Right renal pelvis (tissue), 4 donors: ENCODE measurements at regions not wholly inside any gene's neighbourhood (a gene's known extent, or its start where the extent isn't known, plus 50 kb on each side); places are given as distances from the start of the nearest gene placed in this dataset.

Source experiments
- DNase-seq, 4 donors: peaks; one replicate each; pipeline ENCODE4 v3.0.0-alpha.2; 2013; ENCODE audit warnings: low read depth in 4 of 4, low spot score in 3 of 4, missing footprints in 1 of 4

DNA sequence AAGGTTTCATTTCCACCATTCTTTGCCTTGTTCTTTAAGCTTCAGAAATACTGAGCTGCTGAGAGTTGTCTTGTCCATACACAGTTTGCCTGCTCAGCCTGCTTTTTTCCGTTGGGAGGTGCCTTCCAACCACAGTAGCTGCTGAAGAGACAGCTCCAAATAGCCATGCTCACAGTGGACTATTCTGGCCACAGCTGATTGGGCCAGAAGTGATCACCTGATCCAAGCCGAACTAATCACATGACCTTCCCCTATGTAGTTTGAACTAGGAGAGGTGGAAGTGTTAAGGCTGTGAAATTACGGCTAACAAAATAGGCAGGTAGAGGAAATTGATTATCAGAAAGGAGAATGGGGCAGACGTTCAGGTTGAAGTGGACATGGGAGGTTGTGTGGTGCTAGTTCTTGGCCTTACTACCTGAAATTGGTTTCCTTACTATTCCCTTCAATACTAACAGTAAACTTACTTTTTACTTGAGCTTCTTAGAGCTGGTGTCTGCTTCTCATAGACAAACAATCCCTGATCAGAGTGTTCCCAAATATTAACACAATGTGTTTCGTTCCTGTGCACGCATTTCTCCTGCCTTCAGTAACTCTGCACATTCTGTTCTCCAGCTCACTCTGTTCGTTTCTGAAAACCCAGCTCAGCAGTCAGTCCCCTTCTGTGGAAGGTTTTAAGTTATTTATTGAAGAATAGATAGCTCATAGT is 136.1 kb downstream of the RWDD3 start:
- no peak for DNase-seq

DNA sequence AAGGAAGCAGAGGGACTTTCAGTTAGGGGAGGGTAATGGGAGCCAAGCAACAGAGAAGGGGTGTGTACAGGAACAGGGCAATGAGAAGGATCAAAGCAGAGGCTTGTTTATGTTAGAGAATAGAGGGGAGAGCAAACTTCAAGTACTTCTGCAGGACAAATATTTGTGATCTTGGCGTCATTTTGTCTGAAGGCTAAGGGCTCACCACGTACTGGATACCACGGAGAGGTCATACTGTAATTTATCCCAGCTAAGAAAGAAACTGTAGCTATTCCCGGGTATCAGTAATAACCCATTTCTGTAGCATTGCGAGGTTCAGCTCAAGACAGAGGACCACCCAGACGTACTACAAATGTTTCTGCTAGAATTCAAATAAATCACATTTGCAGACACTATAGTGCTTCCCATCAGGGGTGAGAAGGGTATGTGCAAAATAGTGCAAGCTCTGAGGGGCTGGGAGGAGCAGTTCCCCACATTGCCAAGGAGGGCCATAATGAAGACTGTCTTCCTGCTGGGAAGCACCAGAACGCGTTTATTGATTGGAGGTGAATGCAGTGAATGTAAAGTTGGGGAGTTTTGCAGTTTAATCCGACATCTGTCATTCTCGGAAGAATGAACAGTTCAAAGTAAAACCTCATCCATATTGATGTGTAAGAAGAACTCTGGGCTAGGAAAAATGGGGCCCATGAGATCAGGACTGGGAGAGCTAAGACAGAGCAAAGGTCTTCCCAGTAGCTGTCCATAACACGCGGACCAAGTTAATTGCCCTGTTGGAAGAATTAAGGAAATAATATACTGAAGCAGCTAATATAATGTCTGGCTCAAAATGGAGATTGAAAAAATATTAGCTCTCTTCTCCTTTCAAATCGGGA is 136.9 kb downstream of the RWDD3 start:
- peak in 1 of 4 donors; percentile 6 for DNase-seq

DNA sequence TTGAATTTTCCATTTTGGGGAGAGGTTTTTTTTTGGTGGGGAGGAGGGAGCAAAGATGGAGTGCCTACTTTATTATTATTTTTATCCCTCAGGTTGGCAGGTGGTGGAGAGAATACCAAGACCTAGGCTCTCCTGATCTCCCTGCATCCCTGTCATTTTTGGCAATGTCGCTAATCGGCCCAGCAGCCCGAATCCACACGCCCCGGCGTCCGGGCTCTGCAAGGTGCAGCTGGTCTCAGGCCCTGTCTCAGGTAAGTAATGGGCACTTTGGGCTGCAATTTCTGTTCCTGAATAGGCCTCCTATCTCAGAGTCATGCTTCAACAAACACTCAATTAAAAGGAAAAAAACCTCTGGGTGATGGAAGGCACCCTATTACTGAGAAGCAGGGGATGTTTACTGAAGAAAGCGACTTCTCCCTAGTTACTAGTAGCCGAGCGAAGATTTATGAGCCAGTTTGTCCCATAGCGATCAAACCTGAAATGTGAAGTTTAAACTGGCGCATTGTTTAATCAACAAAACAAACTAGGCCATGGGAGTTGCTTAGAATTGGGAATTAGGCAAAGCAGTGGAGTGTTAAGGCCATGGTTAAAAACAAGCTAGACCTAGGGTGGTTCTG is 137.8 kb downstream of the RWDD3 start:
- peak in 1 of 4 donors; percentile 6 for DNase-seq

DNA sequence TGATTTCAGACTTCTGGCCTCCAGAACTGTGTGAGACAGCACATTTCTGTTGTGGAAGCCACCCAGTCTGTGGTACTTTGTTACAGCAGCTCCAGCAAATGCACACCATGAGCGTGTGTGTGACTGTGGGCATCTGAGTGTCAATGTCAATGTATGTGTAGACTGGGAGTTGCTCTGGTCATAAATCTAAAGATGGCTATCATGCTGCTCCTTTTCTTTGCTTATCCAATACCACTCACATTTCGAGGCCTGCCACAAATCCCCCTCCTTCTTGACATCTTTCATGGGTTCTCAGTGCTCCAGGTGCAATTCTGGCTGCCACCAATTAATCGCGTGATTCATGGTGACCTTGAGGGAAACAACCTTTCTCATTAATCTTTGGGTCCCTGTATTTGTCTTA is 141.2 kb downstream of the RWDD3 start:
- DNase-seq: no peak

DNA sequence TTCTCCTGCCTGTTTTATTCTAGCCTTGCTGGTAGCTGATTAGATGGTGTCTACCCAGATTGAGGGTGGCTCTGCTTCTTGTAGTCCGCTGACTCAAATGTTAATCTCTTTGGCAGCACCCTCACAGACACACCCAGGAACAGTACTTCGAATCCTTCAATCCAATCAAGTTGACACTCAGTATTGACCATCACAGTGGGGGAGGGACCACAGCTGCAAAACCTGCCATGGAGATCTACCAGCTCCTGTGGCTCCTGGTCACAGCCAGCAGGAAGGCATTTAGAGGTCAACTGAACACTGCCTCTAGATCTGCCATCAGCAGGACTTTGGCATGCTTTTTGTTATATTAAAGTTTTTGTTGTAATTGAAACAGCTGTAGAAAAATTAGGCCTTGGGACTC is 146.9 kb downstream of the RWDD3 start:
- no peak for DNase-seq

DNA sequence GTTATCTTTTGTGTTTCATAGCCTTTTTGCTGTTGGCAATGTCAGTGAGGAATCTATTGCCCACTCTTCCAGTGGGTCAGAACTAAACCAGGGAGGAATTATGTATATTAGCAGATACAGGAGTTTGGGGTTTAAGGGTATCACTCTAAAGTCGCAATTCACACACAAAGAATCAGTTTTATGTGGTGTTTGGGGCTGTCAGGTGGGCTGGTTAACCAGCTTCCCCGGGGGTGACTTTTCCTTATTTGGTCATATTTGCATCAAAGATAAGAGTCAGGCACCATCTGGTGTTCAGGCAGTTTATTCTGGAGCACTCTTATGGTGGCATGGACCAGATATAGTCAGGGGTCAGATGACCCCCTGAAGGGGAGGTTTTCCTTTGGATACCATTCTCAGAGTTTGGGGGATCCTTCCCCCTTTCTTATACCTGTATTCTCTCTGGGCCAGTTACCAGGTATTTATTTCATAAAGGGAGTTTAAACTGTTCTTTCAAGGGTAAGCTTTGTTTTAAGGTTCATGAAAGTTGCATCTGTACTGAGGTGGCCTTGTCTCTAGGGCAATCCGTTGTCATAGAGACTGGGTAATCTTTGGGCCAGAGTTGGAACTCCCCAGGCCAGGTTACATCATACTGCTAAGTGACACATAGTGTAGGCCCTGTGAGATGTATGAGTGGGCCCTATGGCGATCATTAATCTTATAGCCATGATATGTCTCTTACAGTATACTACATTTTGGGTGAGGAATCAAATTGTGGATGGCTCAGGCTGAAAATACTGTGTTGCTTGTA is 148.2 kb downstream of the RWDD3 start:
- no peak for DNase-seq

DNA sequence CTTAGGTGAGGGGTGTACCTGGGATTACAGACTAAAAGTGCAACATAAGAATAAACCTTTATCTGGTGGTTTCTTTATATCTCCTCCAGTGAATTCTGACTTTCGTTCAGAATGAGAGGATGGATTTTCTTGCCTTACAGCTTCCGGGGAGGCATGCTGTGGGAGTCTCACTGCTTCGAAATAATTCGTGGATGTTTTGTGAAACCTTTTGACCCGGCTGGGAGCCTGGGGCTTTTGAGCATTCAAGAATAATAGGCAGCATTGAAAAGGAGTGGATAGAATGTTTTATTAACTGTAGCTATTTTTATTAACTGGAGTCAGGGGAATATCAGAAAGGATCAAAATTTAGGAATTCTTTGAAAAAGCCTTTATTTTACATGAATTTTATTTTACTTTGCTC is 149.1 kb downstream of the RWDD3 start:
- DNase-seq: no peak

DNA sequence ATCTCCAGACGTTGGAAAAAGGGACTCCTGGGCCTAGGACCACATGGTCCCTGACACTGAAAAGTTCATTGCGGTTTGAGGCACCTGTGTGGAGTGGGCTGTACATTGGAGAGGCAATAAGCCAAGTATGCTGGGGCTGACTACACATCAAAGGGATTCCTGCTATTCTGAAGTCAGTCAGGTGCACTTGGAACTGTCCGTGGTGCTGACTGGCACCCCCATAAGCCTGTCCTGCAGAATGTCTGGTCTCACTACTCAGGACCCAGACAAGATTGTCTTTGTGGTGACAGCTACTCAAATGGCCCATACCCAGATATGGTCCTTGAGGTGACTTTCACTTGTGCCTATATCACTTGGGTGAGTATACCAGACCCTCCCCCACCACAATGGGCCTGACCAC is 150.6 kb downstream of the RWDD3 start:
- DNase-seq: peak; percentile 32 to 48 (median 44)

DNA sequence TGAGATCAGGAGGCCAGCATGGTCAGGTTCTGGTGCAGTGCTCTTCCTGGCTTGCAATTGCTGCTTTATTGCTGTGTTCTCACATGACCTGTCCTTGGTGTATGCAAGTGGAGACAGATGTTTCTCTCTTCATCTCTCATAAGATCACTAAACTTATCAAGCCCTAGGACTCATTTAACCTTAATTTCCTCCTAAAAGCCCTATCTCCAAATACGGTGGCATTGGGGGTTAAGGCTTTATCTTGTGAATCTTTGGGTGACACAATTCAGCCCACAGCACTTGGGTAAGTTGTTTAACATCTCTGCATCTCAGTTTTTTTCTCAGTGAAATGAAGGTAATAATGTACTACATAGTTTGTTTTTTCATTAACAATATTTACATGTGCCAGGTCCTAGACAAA is 152.4 kb downstream of the RWDD3 start:
- no peak for DNase-seq

DNA sequence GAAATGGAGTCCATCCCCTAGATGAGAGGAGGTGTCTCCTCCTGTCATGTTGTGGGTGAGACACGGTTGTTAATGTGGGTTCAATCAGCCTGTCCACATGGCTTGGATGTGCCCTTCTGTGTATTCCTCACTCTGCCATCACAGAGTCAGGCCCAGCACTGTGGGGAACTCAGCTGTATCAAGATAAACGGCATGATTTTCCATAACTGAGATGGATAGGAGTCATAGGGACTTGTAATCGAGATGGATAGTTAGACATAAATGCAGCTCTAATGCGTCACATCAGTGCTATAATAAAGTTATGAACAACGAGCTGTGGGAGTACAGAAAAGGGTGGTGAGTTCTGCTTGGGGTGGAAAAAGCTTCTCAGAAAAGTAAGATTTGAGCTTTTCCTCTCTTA is 152.9 kb downstream of the RWDD3 start:
- DNase-seq: no peak

DNA sequence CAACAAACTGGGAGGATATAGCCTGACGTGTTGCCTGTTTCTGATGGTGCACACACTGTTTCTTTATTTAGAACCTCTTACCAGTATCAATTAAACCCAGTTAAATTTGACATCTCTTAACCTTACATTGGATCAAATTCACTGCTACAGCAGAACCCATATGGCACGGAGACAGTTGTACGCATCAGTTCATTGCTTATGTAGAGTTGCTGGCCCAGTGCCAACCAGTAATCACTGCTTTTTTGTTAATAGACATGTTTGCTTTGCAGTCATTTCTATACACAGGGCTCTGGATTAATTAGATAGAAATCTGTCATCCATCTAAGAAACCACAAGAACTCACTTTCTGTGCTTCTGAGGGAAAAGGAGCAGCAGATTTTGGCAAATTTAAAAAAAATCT is 154.0 kb downstream of the RWDD3 start:
- no peak for DNase-seq

DNA sequence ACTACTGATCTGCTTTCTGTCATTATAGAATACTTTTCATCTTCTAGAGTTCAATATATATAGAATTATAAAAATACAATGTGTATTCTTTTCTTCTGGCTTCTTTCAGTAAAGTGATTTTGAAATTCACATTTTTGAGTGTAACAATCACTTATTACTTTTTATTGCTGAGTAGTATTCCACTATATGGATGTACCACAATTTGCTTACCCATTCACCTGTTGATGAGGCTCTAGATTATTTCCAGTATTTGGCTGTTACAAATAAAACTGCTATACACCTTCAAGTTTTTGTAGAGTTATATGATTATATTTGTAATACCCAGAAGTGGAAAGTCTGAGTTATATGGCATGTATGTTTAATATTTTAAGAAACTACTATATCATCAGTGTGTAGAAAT is 159.4 kb downstream of the RWDD3 start:
- DNase-seq: no peak

DNA sequence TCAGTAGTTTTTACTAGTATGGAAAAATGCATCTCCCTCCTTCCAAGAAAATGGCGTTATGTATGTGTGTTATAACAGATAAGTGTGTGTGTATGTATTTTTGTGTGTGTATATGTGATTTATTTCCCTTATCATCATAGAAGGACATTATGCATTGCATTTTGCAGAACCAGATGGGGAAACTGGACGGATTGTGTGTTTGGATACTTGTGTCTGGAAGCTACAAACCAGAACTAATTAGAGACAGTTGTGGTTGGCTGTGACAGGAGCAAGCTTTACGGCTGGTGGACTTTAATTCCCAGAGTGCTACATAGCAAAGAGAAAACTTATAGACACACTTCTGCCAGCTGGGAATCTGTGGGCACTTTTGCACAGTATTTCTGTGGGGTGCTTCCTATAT is 162.5 kb downstream of the RWDD3 start:
- DNase-seq: no peak

DNA sequence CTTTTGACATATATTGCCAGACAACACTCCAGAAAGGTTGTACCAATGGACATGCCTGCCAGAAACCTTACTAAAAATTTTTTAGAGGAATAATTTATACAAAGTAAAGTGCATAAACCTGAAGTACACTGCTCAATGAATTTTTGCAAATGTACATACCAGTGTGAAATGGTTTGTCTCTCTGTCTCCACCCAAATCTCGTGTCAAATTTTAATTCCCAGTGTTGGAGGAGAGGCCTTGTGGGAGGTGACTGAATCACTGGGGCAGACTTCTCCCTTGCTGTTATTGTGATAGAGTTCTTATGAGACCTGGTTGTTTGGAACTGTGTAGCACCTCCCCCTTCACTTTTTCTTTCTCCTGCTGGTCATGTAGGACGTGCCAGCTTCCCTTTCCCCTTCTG is 168.8 kb downstream of the RWDD3 start:
- DNase-seq: no peak

DNA sequence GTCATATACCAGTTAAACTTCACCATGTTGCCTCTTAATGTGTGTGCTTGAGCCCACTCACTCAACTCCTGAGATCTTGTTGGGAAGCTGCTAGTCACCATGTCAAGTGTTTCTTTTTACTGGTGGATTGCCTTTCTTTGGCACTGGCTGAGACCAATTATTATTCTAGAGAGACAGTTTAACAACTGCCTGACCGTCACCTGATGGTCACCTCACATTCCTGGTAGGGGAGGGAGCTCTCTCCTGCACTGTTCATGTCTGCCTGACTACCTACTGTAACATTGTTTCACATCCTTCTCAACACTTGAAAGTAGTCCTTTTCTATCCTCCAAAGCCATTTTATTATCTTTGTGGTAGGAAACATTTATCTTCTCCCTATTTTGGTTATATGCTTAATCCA is 172.3 kb downstream of the RWDD3 start:
- no peak for DNase-seq

DNA sequence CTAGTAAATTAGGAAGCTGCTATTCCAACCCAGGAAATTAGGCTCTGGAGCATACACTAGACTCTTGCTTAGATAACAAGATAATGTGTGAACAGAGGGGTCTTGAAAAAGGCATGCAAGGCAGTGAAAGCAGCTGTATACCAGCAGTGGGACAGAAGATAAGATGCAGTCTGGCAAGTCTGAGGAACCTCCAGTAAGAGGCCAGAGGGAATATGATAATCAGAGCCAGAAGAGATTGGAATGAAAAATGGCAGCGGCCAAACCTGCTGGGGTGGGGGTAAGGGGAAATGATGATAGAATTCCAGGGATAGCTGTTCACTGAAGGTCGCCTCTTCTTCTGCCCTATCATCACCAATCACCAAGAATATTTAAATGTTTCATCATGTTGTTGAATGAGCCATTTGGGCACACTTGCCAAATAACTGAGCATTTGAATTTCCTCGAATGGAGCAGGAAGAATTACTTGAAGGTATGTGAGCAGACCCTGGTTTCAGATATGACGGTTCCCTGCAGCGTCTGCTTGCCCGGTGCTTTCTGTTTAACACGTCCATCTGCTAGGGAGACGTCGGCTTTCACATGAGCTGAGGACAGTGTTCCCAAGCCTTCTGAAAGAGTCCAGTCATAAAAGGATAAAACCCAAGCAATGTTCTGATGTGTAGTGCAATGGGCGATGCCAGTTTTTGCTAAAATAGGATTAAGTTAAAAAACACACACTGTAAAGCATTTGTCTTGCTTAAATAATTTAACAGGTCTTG is 173.3 kb downstream of the RWDD3 start:
- DNase-seq: no peak

DNA sequence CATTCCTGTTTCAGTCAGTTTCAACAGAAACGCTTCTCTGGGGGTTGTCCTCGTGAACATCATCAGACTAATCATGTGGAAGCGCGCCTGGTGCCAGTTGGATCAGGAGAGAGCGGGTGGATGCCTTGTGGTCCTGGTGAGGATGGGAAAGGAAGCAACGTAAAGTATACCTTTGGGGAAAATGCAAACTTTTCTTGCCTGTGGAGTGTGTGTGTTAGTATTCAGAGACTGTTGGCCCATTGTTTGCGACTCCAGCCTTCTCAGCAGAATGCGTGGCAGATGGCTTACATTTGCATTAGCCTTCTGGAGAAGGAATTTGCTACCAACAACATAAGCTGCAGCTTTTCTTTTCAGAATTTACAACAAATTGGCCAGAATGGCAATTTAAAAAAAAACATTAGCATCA is 173.9 kb downstream of the RWDD3 start:
- no peak for DNase-seq

DNA sequence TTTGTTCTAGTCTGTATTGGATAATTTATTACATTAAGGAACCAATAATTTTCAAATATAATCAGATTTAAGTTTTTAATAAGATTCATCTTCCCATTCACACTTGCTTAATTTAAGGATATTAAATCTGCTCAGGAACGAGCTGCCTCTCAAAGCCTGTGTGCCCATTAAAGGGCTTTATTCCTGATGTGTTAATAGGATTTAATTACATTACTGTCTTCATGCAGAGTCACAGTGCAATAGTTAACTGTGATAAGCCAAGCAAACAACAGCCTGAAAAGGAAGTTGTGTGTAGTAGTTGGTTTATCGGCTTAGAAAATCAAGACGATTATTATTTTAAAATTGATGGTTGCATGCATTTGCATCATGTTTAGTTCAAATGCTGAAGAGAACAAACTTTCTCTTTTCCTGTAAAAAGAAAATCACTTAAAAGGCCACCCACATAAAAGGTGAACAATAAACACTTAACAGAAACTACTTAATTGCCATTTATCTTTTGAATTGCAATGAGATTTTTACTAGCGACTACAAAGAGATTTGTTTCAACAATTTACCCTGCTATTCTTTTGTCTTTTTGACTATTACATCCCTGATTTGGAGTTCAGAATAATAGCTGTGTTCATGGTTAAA is 174.6 kb downstream of the RWDD3 start:
- no peak for DNase-seq

DNA sequence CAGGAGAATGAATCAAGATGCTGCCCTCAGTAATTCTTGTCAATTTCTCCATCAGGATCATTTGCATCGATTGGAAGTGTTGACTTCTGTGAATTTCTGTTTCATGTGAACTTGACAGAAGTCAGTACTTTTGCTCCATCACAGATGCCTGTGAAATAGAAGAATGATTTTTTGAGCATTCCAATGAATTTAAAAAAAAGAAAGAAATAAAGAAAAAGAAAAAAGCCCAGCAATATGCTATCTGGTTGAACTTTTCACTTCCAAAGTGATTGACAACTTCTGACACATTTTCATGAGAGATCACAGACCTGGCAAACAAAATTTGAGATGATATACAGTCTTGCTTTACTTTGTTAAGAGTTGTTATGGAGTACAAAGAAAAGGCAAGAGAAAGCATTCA is 175.3 kb downstream of the RWDD3 start:
- DNase-seq: no peak

DNA sequence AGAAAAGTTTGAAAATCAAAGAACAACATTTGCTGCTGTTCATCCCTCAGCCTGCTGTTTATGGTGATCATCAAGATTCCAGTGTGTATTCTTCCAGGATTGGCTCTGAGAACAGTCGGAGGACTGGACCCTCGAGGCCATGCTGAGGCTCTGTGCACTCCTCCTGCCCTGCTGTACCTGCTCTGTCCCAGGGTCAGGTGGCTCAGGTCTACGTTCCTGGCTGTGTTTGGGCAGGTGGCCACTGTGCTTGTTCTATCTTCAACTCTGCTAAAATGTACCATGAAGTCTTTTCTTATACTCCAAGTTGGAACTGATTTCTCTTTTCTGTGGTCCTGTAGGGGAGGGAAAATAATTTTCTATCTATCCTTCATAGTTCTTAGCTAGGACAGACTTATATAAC is 175.9 kb downstream of the RWDD3 start:
- no peak for DNase-seq
